Loucy (cell line): ENCODE measurements at regions not wholly inside any gene's neighbourhood (a gene's known extent, or its start where the extent isn't known, plus 50 kb on each side); places are given as distances from the start of the nearest gene placed in this dataset.

Experiments
- H2AFZ ChIP-seq: fragments of 200-600 bp; sonication (generic); 2 replicates; pipeline ENCODE4 v1.6.0; 2016; ENCODE audit warnings: antibody characterized with exemption, mild to moderate bottlenecking, low read length, moderate library complexity
- H3F3A ChIP-seq: fragments of 200-600 bp; 2 replicates; pipeline ENCODE4 v1.6.0; 2016; ENCODE audit warnings: antibody characterized with exemption, low read depth, mild to moderate bottlenecking
- H3K27me3 ChIP-seq: fragments of 200-600 bp; sonication (generic); 2 replicates; pipeline ENCODE4 v1.6.1; 2014; ENCODE audit warnings: low read length, mild to moderate bottlenecking; ENCODE audit not compliant: insufficient read depth, poor library complexity, severe bottlenecking
- H3K36me3 ChIP-seq: fragments of 200-600 bp; sonication (generic); 2 replicates; pipeline ENCODE4 v1.6.1; 2016; ENCODE audit warnings: low read length; ENCODE audit not compliant: insufficient read depth
- H3K4me1 ChIP-seq: fragments of 200-600 bp; sonication (generic); 2 replicates; pipeline ENCODE4 v1.5.1; 2014; ENCODE audit warnings: low read length, mild to moderate bottlenecking; ENCODE audit not compliant: insufficient read depth, poor library complexity, severe bottlenecking
- H3K4me2 ChIP-seq: fragments of 200-600 bp; sonication (generic); 2 replicates; pipeline ENCODE4 v1.6.0; 2014; ENCODE audit warnings: antibody characterized with exemption, low read length, low read depth, mild to moderate bottlenecking; ENCODE audit not compliant: poor library complexity, severe bottlenecking
- H3K4me3 ChIP-seq: fragments of 200-600 bp; sonication (generic); 2 replicates; pipeline ENCODE4 v1.5.1; 2014; ENCODE audit warnings: low read length, mild to moderate bottlenecking, mixed read lengths; ENCODE audit not compliant: poor library complexity, severe bottlenecking
- H3K79me2 ChIP-seq: fragments of 200-600 bp; sonication (generic); 2 replicates; pipeline ENCODE4 v1.6.1; 2014; ENCODE audit warnings: low read length; ENCODE audit not compliant: insufficient read depth
- H3K9ac ChIP-seq: fragments of 200-600 bp; sonication (generic); 2 replicates; pipeline ENCODE4 v1.6.0; 2014; ENCODE audit warnings: mild to moderate bottlenecking, low read depth, low read length, moderate library complexity; ENCODE audit not compliant: poor library complexity, severe bottlenecking
- H3K9me2 ChIP-seq: fragments of 200-600 bp; sonication (generic); replicated peaks from 2 replicates; pipeline ENCODE4 v1.6.1; 2016; ENCODE audit warnings: low read depth, low read length, mixed read lengths
- H3K9me3 ChIP-seq: fragments of 200-600 bp; sonication (generic); 2 replicates; pipeline ENCODE4 v1.6.1; 2014; ENCODE audit warnings: mild to moderate bottlenecking, antibody characterized with exemption, low read length, low read depth; ENCODE audit not compliant: insufficient read depth
- H4K20me1 ChIP-seq: fragments of 200-600 bp; sonication (generic); 2 replicates; pipeline ENCODE4 v1.6.0; 2014; ENCODE audit warnings: antibody characterized with exemption, low read length, mild to moderate bottlenecking; ENCODE audit not compliant: insufficient read depth, poor library complexity, severe bottlenecking
- CTCF ChIP-seq: fragments of 200-600 bp; sonication (generic); conservative IDR thresholded peaks from 2 replicates; pipeline ENCODE4 v1.5.1; 2014; ENCODE audit warnings: mild to moderate bottlenecking, antibody characterized with exemption, low read length
- EZH2phosphoT487 ChIP-seq: fragments of 200-600 bp; IDR thresholded peaks from 2 replicates; pipeline ENCODE4 v1.6.1; 2018; ENCODE audit warnings: antibody characterized with exemption, mild to moderate bottlenecking, moderate library complexity, borderline replicate concordance

GRCh38 chr13:109940637-109941036 is 154.3 kb upstream of the IRS2 start:
- no peak for TF ChIP-seq EZH2phosphoT487
- no peak for TF ChIP-seq CTCF
- Histone ChIP-seq H3K36me3 (no peaks in the 10 kb centered on the region), H3K27me3 (no peaks in the 10 kb centered on the region), H3K9ac (no peak overlapping the region), H3K9me3 (no peaks in the 10 kb centered on the region; the same call in 1 of the 2 replicates), H3K4me2 (no peak overlapping the region), H3K79me2 (no peaks in the 10 kb centered on the region), H2AFZ (no peak overlapping the region), H3K4me1 (no peaks in the 10 kb centered on the region), H3K4me3 (no peak overlapping the region), H4K20me1 (no peaks in the 10 kb centered on the region), H3F3A (no peaks in the 10 kb centered on the region), H3K9me2 (no peaks in the 10 kb centered on the region)

DNA sequence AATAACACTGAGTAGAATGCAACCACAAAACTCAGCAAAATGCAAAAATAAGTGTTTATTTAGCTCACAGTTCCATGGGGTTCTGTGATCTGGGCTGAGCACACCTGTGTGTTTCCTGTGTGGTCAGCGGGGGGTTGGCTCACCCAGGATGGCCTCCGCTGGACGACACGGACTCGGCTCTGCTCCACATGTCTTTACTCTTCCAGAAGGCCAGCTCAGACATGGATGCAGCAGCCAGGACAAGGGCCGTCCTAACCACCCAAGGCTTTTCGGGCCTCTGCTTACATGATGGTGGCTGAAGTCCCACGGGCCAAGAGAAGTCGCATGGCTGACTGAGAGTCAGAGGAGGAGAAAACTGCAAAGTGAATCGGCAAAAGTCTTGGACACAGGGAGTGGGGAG is 153.5 kb upstream of the IRS2 start:
- TF ChIP-seq CTCF, result no peak
- TF ChIP-seq EZH2phosphoT487, result no peak
- Histone ChIP-seq H2AFZ (no peak overlapping the region), H3K27me3 (no peaks in the 10 kb centered on the region), H4K20me1 (no peaks in the 10 kb centered on the region), H3K79me2 (no peaks in the 10 kb centered on the region), H3K4me1 (no peaks in the 10 kb centered on the region), H3K4me3 (no peak overlapping the region), H3K9me2 (no peaks in the 10 kb centered on the region), H3K36me3 (no peaks in the 10 kb centered on the region), H3K9me3 (no peaks in the 10 kb centered on the region; the same call in 1 of the 2 replicates), H3K9ac (no peak overlapping the region), H3F3A (no peaks in the 10 kb centered on the region), H3K4me2 (no peak overlapping the region)

GRCh38 chr13:109939180-109939579 is 152.8 kb upstream of the IRS2 start:
- Histone ChIP-seq H2AFZ (no peak overlapping the region), H3K79me2 (no peaks in the 10 kb centered on the region), H4K20me1 (no peaks in the 10 kb centered on the region), H3F3A (no peaks in the 10 kb centered on the region), H3K9me3 (no peaks in the 10 kb centered on the region; the same call in 1 of the 2 replicates), H3K27me3 (no peaks in the 10 kb centered on the region), H3K4me2 (no peak overlapping the region), H3K36me3 (no peaks in the 10 kb centered on the region), H3K4me1 (no peaks in the 10 kb centered on the region), H3K9me2 (no peaks in the 10 kb centered on the region), H3K4me3 (no peak overlapping the region), H3K9ac (no peak overlapping the region)
- TF ChIP-seq EZH2phosphoT487, result no peak
- no peak for TF ChIP-seq CTCF
